NCI-H187 (cell line): ENCODE measurements at regions not wholly inside any gene's neighbourhood (a gene's known extent, or its start where the extent isn't known, plus 50 kb on each side); places are given as distances from the start of the nearest gene placed in this dataset.

Source experiments
- DNase-seq, 2 experiments: peaks; one replicate each; lab custom pipeline; 2025; lab: John Stamatoyannopoulos, UW

GRCh38 chr20:7650086-7650879 is 290.0 kb downstream of the HAO1 start:
- peak; percentile 40 to 56 for DNase-seq

GRCh38 chr20:7654231-7654630 is 286.0 kb downstream of the HAO1 start:
- no peak for DNase-seq

- DNase-seq, result no peak
Observed at GRCh38 chr20:7656687-7657467, 283.4 kb downstream of the HAO1 start.

- DNase-seq, result no peak
Observed at GRCh38 chr20:7657569-7657968, 282.7 kb downstream of the HAO1 start.

- DNase-seq, result no peak
Observed at GRCh38 chr20:7660165-7660564, 280.1 kb downstream of the HAO1 start.

GRCh38 chr20:7665376-7665775 is 274.9 kb downstream of the HAO1 start:
- no peak for DNase-seq

GRCh38 chr20:7667194-7667593 is 273.1 kb downstream of the HAO1 start:
- DNase-seq, result no peak

- no peak for DNase-seq
Observed at GRCh38 chr20:7672571-7672970, 267.7 kb downstream of the HAO1 start.

GRCh38 chr20:7673841-7674240 is 266.4 kb downstream of the HAO1 start:
- DNase-seq, result no peak

- DNase-seq, result no peak
Observed at GRCh38 chr20:7682916-7683315, 257.3 kb downstream of the HAO1 start.

- DNase-seq, result no peak
Observed at GRCh38 chr20:7687065-7687464, 253.2 kb downstream of the HAO1 start.

- no peak for DNase-seq
Observed at GRCh38 chr20:7689151-7689550, 251.1 kb downstream of the HAO1 start.

- DNase-seq, result no peak
Observed at GRCh38 chr20:7691647-7692269, 248.5 kb downstream of the HAO1 start.

GRCh38 chr20:7692478-7692877 is 247.8 kb downstream of the HAO1 start:
- no peak for DNase-seq

- no peak for DNase-seq
Observed at GRCh38 chr20:7693761-7694160, 246.5 kb downstream of the HAO1 start.

- DNase-seq, result no peak
Observed at GRCh38 chr20:7695051-7695495, 245.2 kb downstream of the HAO1 start.

GRCh38 chr20:7695635-7696034 is 244.6 kb downstream of the HAO1 start:
- no peak for DNase-seq

GRCh38 chr20:7696311-7696710 is 243.9 kb downstream of the HAO1 start:
- no peak for DNase-seq

GRCh38 chr20:7702141-7702540 is 238.1 kb downstream of the HAO1 start:
- no peak for DNase-seq

- DNase-seq, result peak; percentile 78 to 87
Observed at GRCh38 chr20:7703551-7703961, 236.7 kb downstream of the HAO1 start.

- DNase-seq, result no peak
Observed at GRCh38 chr20:7703996-7704395, 236.3 kb downstream of the HAO1 start.

- no peak for DNase-seq
Observed at GRCh38 chr20:7708112-7708511, 232.1 kb downstream of the HAO1 start.

- DNase-seq, result no peak
Observed at GRCh38 chr20:7708782-7709181, 231.5 kb downstream of the HAO1 start.
